ENCODE measurements at regions not wholly inside any gene's neighbourhood (a gene's known extent, or its start where the extent isn't known, plus 50 kb on each side); places are given as distances from the start of the nearest gene placed in this dataset.
"Not testable (repeated sequence)": the region's sequence is repeated elsewhere in the genome, so short reads cannot be mapped to it uniquely, and the experiment has no call there.

DNA sequence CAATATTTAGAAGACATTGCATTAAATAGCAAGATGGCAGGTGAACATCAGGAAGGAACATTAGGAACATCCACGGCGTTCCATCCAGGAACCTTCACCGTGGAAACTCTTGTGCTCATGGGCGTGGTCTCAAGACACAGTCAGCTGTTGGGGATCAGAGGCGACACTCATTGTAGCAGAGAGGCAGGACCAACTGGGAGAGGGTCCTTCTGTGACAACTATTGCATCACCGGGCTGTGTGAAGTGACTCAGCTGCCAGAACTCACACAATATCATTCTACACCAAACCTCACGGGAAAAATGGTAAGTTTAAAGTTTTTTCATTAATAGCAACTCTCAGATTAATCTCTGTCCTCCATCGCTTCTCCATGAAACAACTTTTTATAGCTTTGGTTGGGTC, 334.8 kb upstream of the SULF2 start:
- Histone ChIP-seq H3K9ac (ENCODE audit: low read length in 3 of 3) (no peak overlapping the region), H3K4me1 (ENCODE audit: control insufficient read depth in 2 of 3, insufficient read depth in 2 of 3, low read depth in 1 of 3, low read length in 3 of 3) (no peaks in the 10 kb centered on the region), H3K9me3 (ENCODE audit: control insufficient read depth in 2 of 3, insufficient read depth in 1 of 3, low read length in 3 of 3) (no peaks in the 10 kb centered on the region), H3K27me3 (ENCODE audit: control insufficient read depth, insufficient read depth, low read length) (no peaks in the 10 kb centered on the region), H3K27ac (ENCODE audit: low read depth in 2 of 2, low read length in 2 of 2) (no peak overlapping the region), H3K36me3 (ENCODE audit: control insufficient read depth in 2 of 3, insufficient read depth in 3 of 3, low read length in 3 of 3) (no peaks in the 10 kb centered on the region), H3K4me3 (ENCODE audit: low read length in 3 of 3) (no peak overlapping the region)
- TF ChIP-seq, protein P1, sequence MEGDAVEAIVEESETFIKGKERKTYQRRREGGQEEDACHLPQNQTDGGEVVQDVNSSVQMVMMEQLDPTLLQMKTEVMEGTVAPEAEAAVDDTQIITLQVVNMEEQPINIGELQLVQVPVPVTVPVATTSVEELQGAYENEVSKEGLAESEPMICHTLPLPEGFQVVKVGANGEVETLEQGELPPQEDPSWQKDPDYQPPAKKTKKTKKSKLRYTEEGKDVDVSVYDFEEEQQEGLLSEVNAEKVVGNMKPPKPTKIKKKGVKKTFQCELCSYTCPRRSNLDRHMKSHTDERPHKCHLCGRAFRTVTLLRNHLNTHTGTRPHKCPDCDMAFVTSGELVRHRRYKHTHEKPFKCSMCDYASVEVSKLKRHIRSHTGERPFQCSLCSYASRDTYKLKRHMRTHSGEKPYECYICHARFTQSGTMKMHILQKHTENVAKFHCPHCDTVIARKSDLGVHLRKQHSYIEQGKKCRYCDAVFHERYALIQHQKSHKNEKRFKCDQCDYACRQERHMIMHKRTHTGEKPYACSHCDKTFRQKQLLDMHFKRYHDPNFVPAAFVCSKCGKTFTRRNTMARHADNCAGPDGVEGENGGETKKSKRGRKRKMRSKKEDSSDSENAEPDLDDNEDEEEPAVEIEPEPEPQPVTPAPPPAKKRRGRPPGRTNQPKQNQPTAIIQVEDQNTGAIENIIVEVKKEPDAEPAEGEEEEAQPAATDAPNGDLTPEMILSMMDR (IDR thresholded peaks at IDR 0.05; ENCODE audit: borderline replicate concordance, extremely low read depth, insufficient read depth), result no peak
- FAIRE-seq (no peak), DNase-seq (no peak)
- intact Hi-C loops (cut with DNase I), result no loop called here

DNA sequence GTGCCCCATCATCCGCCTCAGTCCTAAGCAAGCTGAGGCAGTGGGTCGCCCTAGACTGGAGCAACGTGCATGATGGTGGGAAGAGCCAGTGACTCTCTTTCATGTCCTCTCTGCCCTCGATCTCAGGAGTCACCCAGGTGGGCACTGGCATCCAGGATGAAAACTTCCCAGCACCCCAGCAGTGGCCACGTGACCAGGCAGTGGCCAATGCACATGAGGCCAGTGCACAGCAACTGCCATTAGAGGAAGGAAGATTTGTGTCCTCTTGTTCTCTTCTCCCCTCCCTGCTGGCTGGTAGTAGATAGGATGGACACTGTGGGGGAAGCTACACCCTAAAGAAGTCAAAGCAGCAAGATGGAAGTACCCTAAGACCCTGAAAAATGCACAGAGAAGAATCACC, 334.1 kb upstream of the SULF2 start:
- DNase-seq; FAIRE-seq; H3K9ac ChIP-seq (ENCODE audit: low read length in 3 of 3): not testable (repeated sequence)

GRCh38 chr20:48115502-48115901, 330.2 kb upstream of the SULF2 start:
- no peak overlapping the region for H3K27ac ChIP-seq (ENCODE audit: low read depth in 2 of 2, low read length in 2 of 2)
- intact Hi-C loops (cut with DNase I), result no loop called here
- no peaks in the 10 kb centered on the region for H3K4me1 ChIP-seq (ENCODE audit: control insufficient read depth in 2 of 3, insufficient read depth in 2 of 3, low read depth in 1 of 3, low read length in 3 of 3)
- H3K9ac ChIP-seq (ENCODE audit: low read length in 3 of 3), result no peak overlapping the region
- H3K4me3 ChIP-seq (ENCODE audit: low read length in 3 of 3), result no peak overlapping the region
- H3K36me3 ChIP-seq (ENCODE audit: control insufficient read depth in 2 of 3, insufficient read depth in 3 of 3, low read length in 3 of 3), result no peaks in the 10 kb centered on the region
- H3K9me3 ChIP-seq (ENCODE audit: control insufficient read depth in 2 of 3, insufficient read depth in 1 of 3, low read length in 3 of 3), result no peaks in the 10 kb centered on the region
- no peaks in the 10 kb centered on the region for H3K27me3 ChIP-seq (ENCODE audit: control insufficient read depth, insufficient read depth, low read length)
- TF ChIP-seq, protein P1 (IDR thresholded peaks at IDR 0.05; ENCODE audit: borderline replicate concordance, extremely low read depth, insufficient read depth), result no peak
- FAIRE-seq (no peak), DNase-seq (no peak)

More for the DNA sequence above, 334.1 kb upstream of the SULF2 start:
- H3K9me3 ChIP-seq (ENCODE audit: control insufficient read depth in 2 of 3, insufficient read depth in 1 of 3, low read length in 3 of 3); H3K4me1 ChIP-seq (ENCODE audit: control insufficient read depth in 2 of 3, insufficient read depth in 2 of 3, low read depth in 1 of 3, low read length in 3 of 3); H3K36me3 ChIP-seq (ENCODE audit: control insufficient read depth in 2 of 3, insufficient read depth in 3 of 3, low read length in 3 of 3); H3K27me3 ChIP-seq (ENCODE audit: control insufficient read depth, insufficient read depth, low read length); H3K27ac ChIP-seq (ENCODE audit: low read depth in 2 of 2, low read length in 2 of 2); intact Hi-C loops (cut with DNase I); H3K4me3 ChIP-seq (ENCODE audit: low read length in 3 of 3): not testable (repeated sequence)

- Histone ChIP-seq H3K4me1 (ENCODE audit: control insufficient read depth in 2 of 3, insufficient read depth in 2 of 3, low read depth in 1 of 3, low read length in 3 of 3) (no peaks in the 10 kb centered on the region), H3K27me3 (ENCODE audit: control insufficient read depth, insufficient read depth, low read length) (no peaks in the 10 kb centered on the region), H3K27ac (ENCODE audit: low read depth in 2 of 2, low read length in 2 of 2) (no peak overlapping the region), H3K36me3 (ENCODE audit: control insufficient read depth in 2 of 3, insufficient read depth in 3 of 3, low read length in 3 of 3) (no peaks in the 10 kb centered on the region), H3K9me3 (ENCODE audit: control insufficient read depth in 2 of 3, insufficient read depth in 1 of 3, low read length in 3 of 3) (peaks cover 0 to 5% (median 0%) of the 10 kb centered on the region in 3 donors), H3K9ac (ENCODE audit: low read length in 3 of 3) (no peak overlapping the region), H3K4me3 (ENCODE audit: low read length in 3 of 3) (no peak overlapping the region)
- intact Hi-C loops (cut with DNase I), result no loop called here
- DNase-seq, result peak in 1 of 5 donors; percentile 76
- FAIRE-seq, result no peak
- TF ChIP-seq, protein P1 (IDR thresholded peaks at IDR 0.05; ENCODE audit: borderline replicate concordance, extremely low read depth, insufficient read depth), result no peak
These were observed 322.3 kb upstream of the SULF2 start for GRCh38 chr20:48107560-48107959.
